Keratinocyte (primary cell): ENCODE measurements at regions not wholly inside any gene's neighbourhood (a gene's known extent, or its start where the extent isn't known, plus 50 kb on each side); places are given as distances from the start of the nearest gene placed in this dataset.

Source experiments
- DNase-seq: peaks from one replicate; pipeline ENCODE4 v3.0.0-alpha.2; 2011; ENCODE audit warnings: low read depth, missing footprints, low spot score
- FAIRE-seq: peaks from 2 replicates; lab custom pipeline; 2011; peaks lifted over from hg19 to GRCh38; lab: Jason Lieb, UNC
- H2AFZ ChIP-seq: 2 replicates; pipeline ENCODE4 v1.6.0; 2012; ENCODE audit warnings: low read length, control low read depth, inconsistent platforms; ENCODE audit not compliant: control insufficient read depth
- H3K27ac ChIP-seq: 2 replicates; pipeline ENCODE4 v1.5.1; 2011; ENCODE audit warnings: low read length; ENCODE audit not compliant: control insufficient read depth, insufficient read depth
- H3K27me3 ChIP-seq: 3 replicates; pipeline ENCODE4 v1.6.0; 2011; ENCODE audit warnings: low read length; ENCODE audit not compliant: control insufficient read depth, insufficient read depth; ENCODE audit errors: extremely low read depth
- H3K36me3 ChIP-seq, 2 experiments: 2 replicates in 1 of 2; 3 replicates in 1 of 2; pipeline ENCODE4 v1.5.1; 2011; ENCODE audit warnings: low read length in 2 of 2, mild to moderate bottlenecking in 1 of 2; ENCODE audit not compliant: control insufficient read depth in 2 of 2, insufficient read depth in 2 of 2; ENCODE audit errors: extremely low read depth in 1 of 2
- H3K4me1 ChIP-seq: 3 replicates; pipeline ENCODE4 v1.5.1; 2011; ENCODE audit warnings: low read length; ENCODE audit not compliant: control insufficient read depth, insufficient read depth; ENCODE audit errors: extremely low read depth
- H3K4me2 ChIP-seq: 3 replicates; pipeline ENCODE4 v1.6.0; 2011; ENCODE audit warnings: low read depth, low read length; ENCODE audit not compliant: control insufficient read depth, insufficient read depth; ENCODE audit errors: extremely low read depth
- H3K4me3 ChIP-seq, 3 experiments: fragments of 200-600 bp in 1 of 3; sonication (generic) in 1 of 3; 2 replicates in 2 of 3; 3 replicates in 1 of 3; pipeline ENCODE4 v1.5.1; 2011 to 2016; ENCODE audit warnings: low read length in 3 of 3, mild to moderate bottlenecking in 3 of 3, control low read depth in 2 of 3, inconsistent platforms in 1 of 3, low read depth in 1 of 3, mixed read lengths in 1 of 3, mixed run types in 1 of 3, moderate library complexity in 1 of 3; ENCODE audit not compliant: control insufficient read depth in 2 of 3, insufficient read depth in 2 of 3; ENCODE audit errors: extremely low read depth in 1 of 3
- H3K79me2 ChIP-seq: 2 replicates; pipeline ENCODE4 v1.6.0; 2012; ENCODE audit warnings: low read length; ENCODE audit not compliant: control insufficient read depth, insufficient read depth
- H3K9ac ChIP-seq: 3 replicates; pipeline ENCODE4 v1.6.0; 2011; ENCODE audit warnings: low read length; ENCODE audit not compliant: control insufficient read depth, insufficient read depth; ENCODE audit errors: extremely low read depth
- H3K9me1 ChIP-seq: 3 replicates; pipeline ENCODE4 v1.6.0; 2011; ENCODE audit warnings: low read length; ENCODE audit not compliant: control insufficient read depth, insufficient read depth; ENCODE audit errors: extremely low read depth
- H3K9me3 ChIP-seq: 2 replicates; pipeline ENCODE4 v1.5.1; 2012; ENCODE audit warnings: low read depth, low read length; ENCODE audit not compliant: control insufficient read depth
- H4K20me1 ChIP-seq: 3 replicates; pipeline ENCODE4 v1.6.0; 2011; ENCODE audit warnings: low read length; ENCODE audit not compliant: control insufficient read depth, insufficient read depth; ENCODE audit errors: extremely low read depth
- CTCF ChIP-seq, 3 experiments: IDR thresholded peaks in 1 of 3; conservative IDR thresholded peaks in 1 of 3; optimal IDR thresholded peaks in 1 of 3; 2 replicates in 2 of 3; 3 replicates in 1 of 3; pipeline versions ENCODE3 to v1.5.1; 2011; ENCODE audit warnings: low read length in 3 of 3, mild to moderate bottlenecking in 3 of 3, moderate library complexity in 2 of 3, control low read depth in 1 of 3, inconsistent platforms in 1 of 3; ENCODE audit not compliant: insufficient read depth in 2 of 3; ENCODE audit errors: extremely low read depth in 1 of 3
- EZH2 ChIP-seq: IDR thresholded peaks from one replicate; pipeline ENCODE4 v1.6.1; 2012; ENCODE audit warnings: inconsistent platforms, mild to moderate bottlenecking, low read length, moderate library complexity
- dilution Hi-C: fragments of 300-500 bp; cut with MboI; formaldehyde crosslinking; loops from one replicate; pipeline ENCODE4 v1.7.0; 2020; ENCODE audit warnings: low sequenced_read_pairs; ENCODE audit not compliant: extremely low pct_ligation_motif_present

GRCh38 chr5:91712718-91713117, 329.6 kb upstream of the ARRDC3 start:
- H3K9me3 ChIP-seq: no peaks in the 10 kb centered on the region
- no peaks in the 10 kb centered on the region for H3K79me2 ChIP-seq
- no peaks in the 10 kb centered on the region for H3K4me1 ChIP-seq
- H3K27ac ChIP-seq: no peak overlapping the region
- dilution Hi-C loops: no loop called here
- FAIRE-seq (no peak), DNase-seq (no peak)
- H2AFZ ChIP-seq: no peak overlapping the region
- H4K20me1 ChIP-seq: no peaks in the 10 kb centered on the region
- H3K4me2 ChIP-seq: no peak overlapping the region
- no peaks in the 10 kb centered on the region for H3K9me1 ChIP-seq
- no peaks in the 10 kb centered on the region for H3K27me3 ChIP-seq
- H3K4me3 ChIP-seq: no peak overlapping the region
- H3K36me3 ChIP-seq: no peaks in the 10 kb centered on the region
- TF ChIP-seq CTCF (optimal IDR thresholded peaks at IDR 0.05 in 1 of 3, IDR thresholded peaks at IDR 0.05 in 1 of 3, conservative IDR thresholded peaks at IDR 0.05 in 1 of 3; ENCODE audit: extremely low read depth in 1 of 3, insufficient read depth in 2 of 3, low read length in 3 of 3) (no peak), EZH2 (no peak)
- no peak overlapping the region for H3K9ac ChIP-seq

GRCh38 chr5:91707521-91707841, 324.4 kb upstream of the ARRDC3 start:
- Histone ChIP-seq H3K9ac (no peak overlapping the region), H3K4me1 (no peaks in the 10 kb centered on the region), H3K9me3 (no peaks in the 10 kb centered on the region), H3K9me1 (no peaks in the 10 kb centered on the region), H3K27me3 (no peaks in the 10 kb centered on the region), H3K79me2 (no peaks in the 10 kb centered on the region), H3K4me3 (no peak overlapping the region), H4K20me1 (no peaks in the 10 kb centered on the region), H3K4me2 (no peak overlapping the region), H2AFZ (no peak overlapping the region), H3K27ac (no peak overlapping the region), H3K36me3 (no peaks in the 10 kb centered on the region)
- DNase-seq: no peak
- no peak for TF ChIP-seq CTCF (optimal IDR thresholded peaks at IDR 0.05 in 1 of 3, IDR thresholded peaks at IDR 0.05 in 1 of 3, conservative IDR thresholded peaks at IDR 0.05 in 1 of 3; ENCODE audit: extremely low read depth in 1 of 3, insufficient read depth in 2 of 3, low read length in 3 of 3)
- TF ChIP-seq EZH2: no peak
- dilution Hi-C loops: no loop called here
- no peak for FAIRE-seq
